GM12864 (cell line): ENCODE measurements at regions not wholly inside any gene's neighbourhood (a gene's known extent, or its start where the extent isn't known, plus 50 kb on each side); places are given as distances from the start of the nearest gene placed in this dataset.

Source experiments
- DNase-seq: peaks from one replicate; pipeline ENCODE4 v3.0.0-alpha.2; 2011; ENCODE audit warnings: low read depth
- H3K4me3 ChIP-seq: 2 replicates; pipeline ENCODE4 v1.5.1; 2011; ENCODE audit warnings: mild to moderate bottlenecking, low read depth, low read length, control low read depth
- TF ChIP-seq, protein P1 (sequence below): IDR thresholded peaks from 2 replicates; pipeline ENCODE4 v1.5.1; 2011; ENCODE audit warnings: low read depth, mild to moderate bottlenecking, moderate library complexity, low read length, control low read depth, inconsistent platforms; ENCODE audit errors: missing control alignments

DNA sequence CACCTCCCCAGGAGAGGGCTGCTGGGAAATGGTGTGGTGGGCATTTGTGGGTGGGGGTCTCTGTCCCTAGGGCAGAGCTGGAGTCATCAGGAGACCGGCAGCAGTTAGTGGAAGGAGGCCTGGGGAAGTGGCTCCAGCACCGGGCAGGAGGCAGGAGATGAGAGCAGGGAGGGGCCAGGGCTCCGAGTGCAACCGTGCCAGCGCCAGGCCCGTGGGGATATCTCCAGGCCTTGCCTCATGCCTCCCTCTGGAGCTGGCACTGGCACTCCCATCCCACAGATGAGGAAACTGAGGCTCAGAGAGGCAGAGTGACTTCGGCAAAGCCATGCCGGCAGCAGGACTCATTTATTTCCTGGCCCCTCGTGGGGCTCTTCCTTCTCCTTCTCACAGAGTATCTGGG, 83.5 kb downstream of the HMX1 start:
- TF ChIP-seq, protein P1, sequence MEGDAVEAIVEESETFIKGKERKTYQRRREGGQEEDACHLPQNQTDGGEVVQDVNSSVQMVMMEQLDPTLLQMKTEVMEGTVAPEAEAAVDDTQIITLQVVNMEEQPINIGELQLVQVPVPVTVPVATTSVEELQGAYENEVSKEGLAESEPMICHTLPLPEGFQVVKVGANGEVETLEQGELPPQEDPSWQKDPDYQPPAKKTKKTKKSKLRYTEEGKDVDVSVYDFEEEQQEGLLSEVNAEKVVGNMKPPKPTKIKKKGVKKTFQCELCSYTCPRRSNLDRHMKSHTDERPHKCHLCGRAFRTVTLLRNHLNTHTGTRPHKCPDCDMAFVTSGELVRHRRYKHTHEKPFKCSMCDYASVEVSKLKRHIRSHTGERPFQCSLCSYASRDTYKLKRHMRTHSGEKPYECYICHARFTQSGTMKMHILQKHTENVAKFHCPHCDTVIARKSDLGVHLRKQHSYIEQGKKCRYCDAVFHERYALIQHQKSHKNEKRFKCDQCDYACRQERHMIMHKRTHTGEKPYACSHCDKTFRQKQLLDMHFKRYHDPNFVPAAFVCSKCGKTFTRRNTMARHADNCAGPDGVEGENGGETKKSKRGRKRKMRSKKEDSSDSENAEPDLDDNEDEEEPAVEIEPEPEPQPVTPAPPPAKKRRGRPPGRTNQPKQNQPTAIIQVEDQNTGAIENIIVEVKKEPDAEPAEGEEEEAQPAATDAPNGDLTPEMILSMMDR: no peak
- no peak overlapping the region for H3K4me3 ChIP-seq
- DNase-seq: no peak

DNA sequence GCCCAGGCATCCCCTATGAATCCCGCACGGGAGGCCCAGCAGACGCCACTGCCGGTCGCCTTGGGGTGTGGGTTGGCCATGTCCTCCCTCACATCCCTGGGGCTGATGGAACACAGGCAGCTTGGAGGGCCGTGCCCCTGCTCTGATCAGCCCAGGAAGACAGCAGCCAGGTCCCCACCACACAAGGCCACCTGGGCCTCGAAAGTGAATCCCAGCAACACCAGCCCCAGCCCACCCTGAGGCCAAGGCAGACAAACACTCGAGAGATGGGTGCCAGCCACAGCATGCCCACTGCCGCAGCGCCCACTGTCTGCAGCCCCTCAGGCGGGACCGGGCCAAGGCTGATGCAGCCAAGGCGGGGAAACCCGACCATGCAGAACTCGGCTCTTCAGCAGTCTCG, 85.5 kb downstream of the HMX1 start:
- no peak overlapping the region for H3K4me3 ChIP-seq
- TF ChIP-seq, protein P1: no peak
- no peak for DNase-seq

DNA sequence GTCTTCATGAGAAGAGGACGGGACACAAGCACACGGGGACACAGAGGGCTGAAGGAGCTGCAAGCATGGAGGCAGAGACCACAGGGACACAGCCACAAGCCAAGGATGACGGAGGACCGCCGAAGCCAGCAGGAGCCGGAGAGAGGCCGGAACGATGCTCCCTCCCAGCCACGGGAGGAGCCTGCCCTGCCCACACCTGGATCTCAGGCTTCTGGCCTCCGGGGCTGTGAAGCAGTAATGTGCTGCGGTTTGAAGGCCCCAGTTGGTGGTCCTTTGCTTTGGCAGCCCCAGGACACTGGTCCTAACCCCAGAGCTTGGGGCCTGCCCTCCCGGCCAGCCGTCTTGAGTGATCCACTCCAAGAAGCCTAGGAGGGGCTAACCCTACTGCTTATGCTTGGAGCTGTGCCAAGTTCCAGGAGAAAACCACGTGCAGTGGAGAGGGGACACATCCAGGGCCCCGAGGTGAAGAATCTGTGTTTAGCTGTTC, 85.9 kb downstream of the HMX1 start:
- no peak overlapping the region for H3K4me3 ChIP-seq
- TF ChIP-seq, protein P1: no peak

DNA sequence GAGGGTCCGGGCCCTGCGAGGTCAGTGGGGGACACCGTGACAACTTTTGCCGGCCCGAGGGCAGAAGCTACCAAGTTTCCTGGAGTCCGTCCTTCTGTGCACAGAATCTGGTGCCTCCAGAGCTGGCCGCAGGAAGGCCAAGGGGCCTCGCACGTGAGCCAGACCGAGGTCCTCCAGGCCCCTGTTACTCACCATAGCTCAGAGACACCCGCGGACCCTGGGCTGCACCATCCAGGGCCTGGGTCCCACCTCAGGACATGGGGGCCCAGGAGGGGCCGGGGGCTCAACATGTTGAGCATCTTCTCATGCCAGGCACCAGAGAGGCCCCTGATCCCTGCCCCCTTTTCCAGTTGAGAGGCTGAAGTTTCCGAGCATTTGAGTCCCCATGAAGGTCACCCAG, 87.9 kb downstream of the HMX1 start:
- no peak overlapping the region for H3K4me3 ChIP-seq
- DNase-seq: no peak
- TF ChIP-seq, protein P1: no peak

More for the DNA sequence above, 85.9 kb downstream of the HMX1 start:
- DNase-seq: no peak

DNA sequence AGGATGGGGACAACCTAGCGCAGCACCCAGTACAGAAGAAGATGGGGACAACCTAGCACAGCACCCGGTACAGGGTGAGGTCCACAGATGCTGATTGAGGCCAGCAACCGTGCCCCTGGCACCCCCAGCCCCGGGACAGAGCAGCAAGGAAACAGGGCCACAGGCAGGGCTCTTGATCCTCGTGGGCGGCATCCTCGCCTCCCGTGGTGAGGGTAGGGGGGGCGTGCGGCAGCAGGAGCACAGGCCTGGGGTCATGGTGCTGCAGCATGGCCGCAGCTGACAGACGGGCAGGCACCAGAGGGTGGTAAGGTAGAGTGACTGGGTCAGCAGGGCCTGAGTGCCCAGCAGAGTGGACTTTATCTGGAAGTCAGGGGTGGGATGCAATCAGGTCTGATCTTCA, 89.5 kb downstream of the HMX1 start:
- no peak for DNase-seq
- TF ChIP-seq, protein P1: no peak
- H3K4me3 ChIP-seq: no peak overlapping the region

DNA sequence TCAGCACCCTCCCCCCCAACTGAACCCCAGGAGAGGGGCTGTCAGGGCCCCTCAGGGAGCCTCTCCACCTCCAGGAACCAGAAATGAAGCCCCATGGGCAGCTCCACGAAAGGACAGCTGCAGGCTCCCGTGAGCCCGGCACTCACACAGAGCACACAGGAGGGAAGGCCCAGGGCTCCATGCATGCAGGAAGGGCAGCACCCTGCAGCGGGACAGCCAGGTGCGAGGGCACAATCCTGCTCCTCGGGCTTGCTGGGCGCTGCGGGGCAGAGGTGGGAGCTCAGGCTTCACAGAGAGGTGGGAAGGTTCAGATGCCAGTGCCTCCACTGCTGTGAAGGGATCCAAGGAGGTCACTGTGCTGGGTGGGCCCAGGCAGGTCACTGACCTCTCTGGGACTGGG, 90.0 kb downstream of the HMX1 start:
- H3K4me3 ChIP-seq: no peak overlapping the region
- TF ChIP-seq, protein P1: no peak
- no peak for DNase-seq

DNA sequence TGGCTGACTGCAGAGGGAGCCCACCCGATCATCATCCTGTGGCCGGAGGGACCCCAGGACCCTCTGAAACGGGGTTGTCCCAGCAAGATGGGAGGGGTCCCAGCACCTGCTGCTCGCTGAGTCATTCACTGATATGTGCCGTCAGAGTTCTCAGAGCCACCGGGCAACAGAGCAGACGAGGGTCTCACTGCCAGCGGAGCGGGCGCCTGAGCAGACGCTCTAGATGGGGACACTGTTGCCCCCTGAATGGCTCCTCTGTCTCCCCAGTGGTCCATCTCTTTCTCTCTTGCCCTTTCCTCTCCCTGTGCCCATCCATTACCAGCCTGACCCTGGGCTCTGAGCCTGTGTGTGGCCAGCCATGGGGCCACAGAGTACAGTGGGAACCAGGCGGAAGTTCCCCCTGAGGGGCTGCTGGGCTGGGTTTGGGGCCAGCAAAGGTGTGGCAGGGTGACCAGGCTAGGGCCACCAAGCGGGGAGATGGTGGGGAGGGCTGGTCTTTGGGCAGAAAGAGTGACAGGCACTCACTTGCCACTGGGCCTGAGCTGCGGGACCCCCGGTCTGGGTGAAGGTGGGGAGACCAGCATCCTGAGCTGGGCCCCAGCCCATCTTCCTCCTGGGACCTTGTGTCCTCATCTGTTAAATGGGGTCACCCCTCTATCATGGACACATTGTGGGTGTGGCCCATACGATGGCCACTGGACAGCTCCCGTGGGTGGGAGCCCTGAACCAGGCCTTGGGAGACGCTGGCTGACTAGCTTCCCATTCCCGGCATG, 90.9 kb downstream of the HMX1 start:
- TF ChIP-seq, protein P1: no peak
- H3K4me3 ChIP-seq: no peak overlapping the region
- no peak for DNase-seq
